GM13977 (cell line): ENCODE measurements at regions not wholly inside any gene's neighbourhood (a gene's known extent, or its start where the extent isn't known, plus 50 kb on each side); places are given as distances from the start of the nearest gene placed in this dataset.

Source experiments
- DNase-seq: peaks from one replicate; pipeline ENCODE4 v3.0.0; 2012; ENCODE audit warnings: low spot score
- in situ Hi-C: fragments of 300-500 bp; cut with MboI; formaldehyde crosslinking; loops from one replicate; pipeline ENCODE4 v1.12.0; 2022; ENCODE audit warnings: low sequenced_read_pairs, low pct_unique_long_range_greater_than_20kb, mixed read lengths, inconsistent platforms; ENCODE audit not compliant: unreplicated experiment
- TF ChIP-seq, protein P1 (sequence below): IDR thresholded peaks from 2 replicates; pipeline ENCODE4 v1.5.1; 2012; ENCODE audit warnings: mild to moderate bottlenecking, control low read depth; ENCODE audit not compliant: insufficient read depth; ENCODE audit errors: extremely low read depth, missing control alignments

DNA sequence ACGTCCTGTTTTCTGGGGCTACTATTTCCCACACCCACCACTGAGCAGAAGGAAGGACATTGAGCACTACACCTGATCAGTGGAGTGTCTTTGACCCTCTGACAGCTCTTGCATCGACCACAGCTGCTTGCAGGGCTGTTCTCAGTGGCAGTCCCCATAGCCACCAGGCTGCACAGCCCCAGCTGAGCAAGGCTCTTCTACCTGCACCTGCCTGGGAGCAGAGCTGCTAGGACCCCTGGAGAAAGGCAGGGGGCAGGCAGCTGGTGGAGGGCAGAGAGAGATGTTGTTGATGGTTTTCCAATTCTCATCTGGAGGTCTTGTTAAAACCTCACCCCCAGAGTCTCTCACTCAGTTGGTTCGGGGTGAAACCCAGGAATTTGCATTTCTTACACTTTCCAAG, 361.8 kb upstream of the ZNF507 start:
- in situ Hi-C loops: no loop called here
- TF ChIP-seq, protein P1, sequence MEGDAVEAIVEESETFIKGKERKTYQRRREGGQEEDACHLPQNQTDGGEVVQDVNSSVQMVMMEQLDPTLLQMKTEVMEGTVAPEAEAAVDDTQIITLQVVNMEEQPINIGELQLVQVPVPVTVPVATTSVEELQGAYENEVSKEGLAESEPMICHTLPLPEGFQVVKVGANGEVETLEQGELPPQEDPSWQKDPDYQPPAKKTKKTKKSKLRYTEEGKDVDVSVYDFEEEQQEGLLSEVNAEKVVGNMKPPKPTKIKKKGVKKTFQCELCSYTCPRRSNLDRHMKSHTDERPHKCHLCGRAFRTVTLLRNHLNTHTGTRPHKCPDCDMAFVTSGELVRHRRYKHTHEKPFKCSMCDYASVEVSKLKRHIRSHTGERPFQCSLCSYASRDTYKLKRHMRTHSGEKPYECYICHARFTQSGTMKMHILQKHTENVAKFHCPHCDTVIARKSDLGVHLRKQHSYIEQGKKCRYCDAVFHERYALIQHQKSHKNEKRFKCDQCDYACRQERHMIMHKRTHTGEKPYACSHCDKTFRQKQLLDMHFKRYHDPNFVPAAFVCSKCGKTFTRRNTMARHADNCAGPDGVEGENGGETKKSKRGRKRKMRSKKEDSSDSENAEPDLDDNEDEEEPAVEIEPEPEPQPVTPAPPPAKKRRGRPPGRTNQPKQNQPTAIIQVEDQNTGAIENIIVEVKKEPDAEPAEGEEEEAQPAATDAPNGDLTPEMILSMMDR: no peak

DNA sequence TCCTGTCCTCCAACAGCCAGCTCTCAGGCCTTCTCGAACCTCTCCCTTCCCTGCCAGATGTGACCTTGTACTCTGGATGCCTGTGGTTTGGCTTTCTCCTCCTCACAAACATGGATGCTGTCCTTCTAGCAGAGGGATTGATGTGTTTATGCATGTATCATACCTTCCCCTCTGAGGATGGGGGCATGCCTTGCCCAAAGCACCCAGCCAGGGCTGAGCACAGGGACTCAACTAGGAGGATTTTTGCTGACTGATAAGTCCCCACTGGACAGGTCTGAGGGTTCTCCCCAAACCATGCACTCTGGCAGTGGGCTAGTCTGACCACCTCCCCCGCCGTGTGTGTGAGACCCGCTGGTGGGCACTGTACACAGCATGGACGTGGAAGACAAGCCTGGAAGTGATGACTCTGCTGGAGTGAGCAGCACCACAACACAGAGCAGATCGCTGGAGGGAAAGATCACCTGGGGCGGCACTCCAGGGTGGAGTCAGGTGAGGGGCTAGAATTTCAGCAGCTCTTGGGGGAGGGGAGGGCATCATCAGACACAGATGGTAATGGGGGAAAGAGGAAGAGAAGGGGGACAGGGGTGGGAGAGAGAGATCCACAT, 360.3 kb upstream of the ZNF507 start:
- TF ChIP-seq, protein P1: no peak
- in situ Hi-C loops: no loop called here
- no peak for DNase-seq

More for the DNA sequence above, 361.8 kb upstream of the ZNF507 start:
- DNase-seq: no peak

DNA sequence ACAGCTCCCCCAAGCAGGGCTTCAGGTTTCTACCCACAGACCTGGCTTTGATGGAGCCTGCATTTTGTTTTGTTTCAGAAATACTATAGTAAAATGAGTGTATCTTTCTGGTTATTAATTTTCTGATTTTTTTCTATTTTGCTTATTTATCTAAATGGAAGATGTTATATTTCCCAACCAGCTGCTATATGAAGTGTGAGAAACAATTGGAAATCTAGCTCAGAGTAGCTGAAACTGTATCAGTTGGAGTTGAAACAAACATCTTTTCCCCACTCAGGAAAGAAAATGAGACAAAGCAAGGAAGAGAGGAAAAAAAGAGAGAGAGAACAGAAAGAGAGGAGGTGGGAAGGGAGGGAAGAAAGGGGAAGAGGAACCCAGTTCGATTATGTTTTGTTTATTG, 358.5 kb upstream of the ZNF507 start:
- TF ChIP-seq, protein P1: no peak
- in situ Hi-C loops: no loop called here
- no peak for DNase-seq

DNA sequence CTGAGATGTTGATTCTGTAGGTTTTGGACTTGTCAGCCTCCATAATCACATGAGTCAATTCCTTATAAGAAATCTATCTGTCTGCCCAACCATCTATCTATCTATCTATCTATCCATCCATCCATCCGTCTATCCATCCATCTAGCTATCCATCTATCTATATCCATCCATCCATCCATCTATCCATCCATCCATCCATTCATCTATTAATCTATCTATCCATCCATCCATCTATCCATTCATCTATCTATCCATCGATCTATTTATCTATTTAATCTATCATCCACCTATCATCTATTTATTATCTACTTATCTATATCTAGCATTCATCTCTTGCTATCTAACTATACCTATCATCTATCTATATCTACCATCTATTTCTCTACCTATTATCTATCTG, 357.2 kb upstream of the ZNF507 start:
- in situ Hi-C loops: no loop called here
- no peak for DNase-seq
- TF ChIP-seq, protein P1: no peak

DNA sequence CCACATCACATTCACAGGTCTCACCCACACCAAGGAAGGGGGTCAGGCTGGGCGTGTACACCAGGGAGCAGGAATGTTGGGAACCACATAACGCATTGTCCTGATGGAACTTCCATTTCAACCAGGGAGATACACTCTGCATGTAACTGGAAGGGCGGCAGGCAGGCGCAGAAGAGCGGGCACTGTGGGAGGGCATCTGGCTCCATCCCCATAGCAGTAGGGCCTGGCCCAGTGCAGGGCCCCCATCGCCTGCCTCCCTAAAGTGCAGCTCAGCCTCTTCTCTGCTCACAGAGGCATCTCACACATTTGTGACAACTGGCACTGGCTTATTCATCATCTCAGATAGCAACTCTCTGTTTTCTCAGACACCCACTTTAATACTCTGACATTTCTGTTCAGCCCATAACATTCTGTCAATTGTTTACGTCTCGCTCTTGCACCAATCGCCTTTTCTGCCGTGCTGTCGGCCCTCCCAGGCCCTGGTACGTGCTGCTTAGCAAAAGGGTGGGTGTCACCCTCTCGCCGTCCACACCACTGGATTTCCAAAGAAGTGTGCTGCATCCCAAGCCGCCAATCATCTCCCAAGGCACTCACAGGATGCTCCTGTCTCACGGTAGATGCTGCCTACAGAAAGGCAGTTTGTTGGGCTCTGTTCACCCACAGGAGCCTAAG, 353.3 kb upstream of the ZNF507 start:
- DNase-seq: no peak
- TF ChIP-seq, protein P1: no peak
- in situ Hi-C loops: no loop called here

DNA sequence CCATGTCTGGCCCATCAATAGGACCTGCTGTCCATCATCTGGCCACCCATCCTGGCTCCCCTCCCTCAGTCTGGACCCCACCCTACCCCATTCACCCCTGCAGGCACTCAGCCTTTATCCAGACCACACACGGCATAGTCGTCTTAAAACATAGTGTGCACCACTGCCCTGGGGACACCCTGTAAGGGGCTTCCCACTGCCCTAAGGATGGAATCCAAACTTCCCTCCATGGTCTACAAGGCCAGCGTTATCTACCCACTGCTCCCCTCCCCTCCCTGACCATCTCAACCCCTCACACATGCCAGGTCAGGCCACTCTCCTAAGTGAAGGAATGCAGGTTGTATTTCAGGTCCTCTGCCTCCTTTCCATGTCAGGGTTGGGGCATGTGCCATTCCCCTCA, 352.7 kb upstream of the ZNF507 start:
- TF ChIP-seq, protein P1: no peak
- no peak for DNase-seq
- in situ Hi-C loops: no loop called here

DNA sequence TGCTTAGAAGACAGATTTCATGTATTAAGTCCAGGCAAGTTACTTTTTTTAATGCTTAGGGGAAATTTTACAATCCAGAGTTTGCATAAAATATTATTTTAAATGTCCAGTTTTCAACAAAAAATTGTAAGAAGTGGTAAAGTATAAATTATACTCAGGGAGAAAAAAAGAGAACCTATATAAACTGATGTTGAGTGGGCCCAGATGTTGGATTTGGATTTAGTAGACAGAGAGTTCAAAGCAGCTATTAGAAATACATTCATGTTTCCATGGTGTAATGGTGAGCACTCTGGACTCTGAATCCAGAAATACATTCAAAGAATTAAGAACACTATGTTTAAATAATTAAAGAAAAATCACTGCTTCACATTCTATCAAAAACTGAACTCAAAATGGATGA, 349.9 kb upstream of the ZNF507 start:
- DNase-seq: no peak
- in situ Hi-C loops: no loop called here
- TF ChIP-seq, protein P1: no peak
